HG03196 (cell line): ENCODE measurements at regions not wholly inside any gene's neighbourhood (a gene's known extent, or its start where the extent isn't known, plus 50 kb on each side); places are given as distances from the start of the nearest gene placed in this dataset.

Experiments used
- ATAC-seq: cut with Tn5 transposase; IDR thresholded peaks from one replicate; pipeline ENCODE4 v1.9.1; 2021; ENCODE audit not compliant: unreplicated experiment

- no peak for ATAC-seq
Observed at GRCh38 chr11:10387206-10388083, 67.6 kb upstream of the AMPD3 start.

GRCh38 chr11:10388101-10388500 lies 67.0 kb upstream of the AMPD3 start:
- no peak for ATAC-seq

- ATAC-seq = no peak
Observed at GRCh38 chr11:10388574-10388973, 66.5 kb upstream of the AMPD3 start.

- ATAC-seq = no peak
Observed at GRCh38 chr11:10390375-10390774, 64.7 kb upstream of the AMPD3 start.

GRCh38 chr11:10392095-10393079 lies 62.7 kb upstream of the AMPD3 start:
- ATAC-seq = no peak

- ATAC-seq = no peak
Observed at GRCh38 chr11:10394229-10395101, 60.6 kb upstream of the AMPD3 start.

GRCh38 chr11:10395166-10395897 lies 59.7 kb upstream of the AMPD3 start:
- no peak for ATAC-seq

- ATAC-seq = no peak
Observed at GRCh38 chr11:10396771-10397170, 58.3 kb upstream of the AMPD3 start.

GRCh38 chr11:10397226-10397987 lies 57.7 kb upstream of the AMPD3 start:
- no peak for ATAC-seq

GRCh38 chr11:10398525-10398924 lies 56.5 kb upstream of the AMPD3 start:
- no peak for ATAC-seq

- ATAC-seq = no peak
Observed at GRCh38 chr11:10400856-10401255, 54.2 kb upstream of the AMPD3 start.

- ATAC-seq = no peak
Observed at GRCh38 chr11:10401256-10401655, 53.8 kb upstream of the AMPD3 start.

GRCh38 chr11:10401696-10402392 lies 53.2 kb upstream of the AMPD3 start:
- no peak for ATAC-seq
